GM12892 (cell line): ENCODE measurements at regions not wholly inside any gene's neighbourhood (a gene's known extent, or its start where the extent isn't known, plus 50 kb on each side); places are given as distances from the start of the nearest gene placed in this dataset.

Experiments
- POLR2A ChIP-seq: IDR thresholded peaks from 2 replicates; pipeline ENCODE4 v1.6.1; 2011; ENCODE audit warnings: low read depth, low read length, control low read depth
- POLR2AphosphoS5 ChIP-seq: IDR thresholded peaks from 2 replicates; pipeline ENCODE4 v1.6.1; 2011; ENCODE audit warnings: low read depth, low read length, control low read depth
- TAF1 ChIP-seq: IDR thresholded peaks from 2 replicates; pipeline ENCODE4 v1.6.1; 2011; ENCODE audit warnings: low read depth, mild to moderate bottlenecking, control low read depth, low read length, borderline replicate concordance

- no peak for TF ChIP-seq POLR2A
- TF ChIP-seq POLR2AphosphoS5 = no peak
- no peak for TF ChIP-seq TAF1
These were observed 601.4 kb downstream of the C12orf50 start for GRCh38 chr12:87427770-87428169.
